ENCODE measurements at regions not wholly inside any gene's neighbourhood (a gene's known extent, or its start where the extent isn't known, plus 50 kb on each side); places are given as distances from the start of the nearest gene placed in this dataset.

- Histone ChIP-seq H3K27me3 (ENCODE audit: control insufficient read depth in 4 of 4, insufficient read depth in 4 of 4, low read length in 3 of 4) (no peaks in the 10 kb centered on the region), H3K9me3 (ENCODE audit: control insufficient read depth in 4 of 4, low read length in 3 of 4) (no peaks in the 10 kb centered on the region), H3K4me1 (ENCODE audit: control insufficient read depth in 4 of 4, insufficient read depth in 4 of 4, low read length in 3 of 4) (no peaks in the 10 kb centered on the region), H3K36me3 (ENCODE audit: control insufficient read depth in 4 of 4, insufficient read depth in 3 of 4, low read depth in 1 of 4, low read length in 3 of 4) (no peaks in the 10 kb centered on the region), H3K27ac (ENCODE audit: low read depth in 1 of 2, low read length in 2 of 2) (no peak overlapping the region), H3K9ac (ENCODE audit: low read depth in 1 of 2, low read length in 2 of 2) (no peak overlapping the region), H3K4me3 (ENCODE audit: low read depth in 1 of 3, low read length in 3 of 3) (no peak overlapping the region)
- 85% methylated on average over 1 of the region's 1 CpG for WGBS
- no peak for DNase-seq (ENCODE audit: low spot score)
- TF ChIP-seq EGR1 (IDR thresholded peaks at IDR 0.05; ENCODE audit: low read depth in 2 of 2) (no peak), TAF1 (conservative IDR thresholded peaks at IDR 0.05) (no peak), REST (IDR thresholded peaks at IDR 0.05) (no peak), SP1 (IDR thresholded peaks at IDR 0.05) (no peak), JUND (IDR thresholded peaks at IDR 0.05) (no peak), FOXA1 (IDR thresholded peaks at IDR 0.05) (no peak), FOXA2 (IDR thresholded peaks at IDR 0.05) (no peak), GABPA (IDR thresholded peaks at IDR 0.05 in 1 of 2, conservative IDR thresholded peaks at IDR 0.05 in 1 of 2) (no peak)
- TF ChIP-seq, protein P1, sequence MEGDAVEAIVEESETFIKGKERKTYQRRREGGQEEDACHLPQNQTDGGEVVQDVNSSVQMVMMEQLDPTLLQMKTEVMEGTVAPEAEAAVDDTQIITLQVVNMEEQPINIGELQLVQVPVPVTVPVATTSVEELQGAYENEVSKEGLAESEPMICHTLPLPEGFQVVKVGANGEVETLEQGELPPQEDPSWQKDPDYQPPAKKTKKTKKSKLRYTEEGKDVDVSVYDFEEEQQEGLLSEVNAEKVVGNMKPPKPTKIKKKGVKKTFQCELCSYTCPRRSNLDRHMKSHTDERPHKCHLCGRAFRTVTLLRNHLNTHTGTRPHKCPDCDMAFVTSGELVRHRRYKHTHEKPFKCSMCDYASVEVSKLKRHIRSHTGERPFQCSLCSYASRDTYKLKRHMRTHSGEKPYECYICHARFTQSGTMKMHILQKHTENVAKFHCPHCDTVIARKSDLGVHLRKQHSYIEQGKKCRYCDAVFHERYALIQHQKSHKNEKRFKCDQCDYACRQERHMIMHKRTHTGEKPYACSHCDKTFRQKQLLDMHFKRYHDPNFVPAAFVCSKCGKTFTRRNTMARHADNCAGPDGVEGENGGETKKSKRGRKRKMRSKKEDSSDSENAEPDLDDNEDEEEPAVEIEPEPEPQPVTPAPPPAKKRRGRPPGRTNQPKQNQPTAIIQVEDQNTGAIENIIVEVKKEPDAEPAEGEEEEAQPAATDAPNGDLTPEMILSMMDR (IDR thresholded peaks at IDR 0.05; ENCODE audit: low read depth, low read length, missing input control), result no peak
These were observed 173.4 kb upstream of the C2CD4B start for GRCh38 chr15:62338497-62338896.

GRCh38 chr15:62342959-62343358 is 177.9 kb upstream of the C2CD4B start:
- H3K27me3 ChIP-seq (ENCODE audit: control insufficient read depth in 4 of 4, insufficient read depth in 4 of 4, low read length in 3 of 4), result no peaks in the 10 kb centered on the region
- peaks cover 0 to 1% (median 0%) of the 10 kb centered on the region in 4 donors for H3K9me3 ChIP-seq (ENCODE audit: control insufficient read depth in 4 of 4, low read length in 3 of 4)
- DNase-seq (ENCODE audit: low spot score), result no peak
- no peak for TF ChIP-seq ATF3 (IDR thresholded peaks at IDR 0.05)
- TF ChIP-seq, protein P2, sequence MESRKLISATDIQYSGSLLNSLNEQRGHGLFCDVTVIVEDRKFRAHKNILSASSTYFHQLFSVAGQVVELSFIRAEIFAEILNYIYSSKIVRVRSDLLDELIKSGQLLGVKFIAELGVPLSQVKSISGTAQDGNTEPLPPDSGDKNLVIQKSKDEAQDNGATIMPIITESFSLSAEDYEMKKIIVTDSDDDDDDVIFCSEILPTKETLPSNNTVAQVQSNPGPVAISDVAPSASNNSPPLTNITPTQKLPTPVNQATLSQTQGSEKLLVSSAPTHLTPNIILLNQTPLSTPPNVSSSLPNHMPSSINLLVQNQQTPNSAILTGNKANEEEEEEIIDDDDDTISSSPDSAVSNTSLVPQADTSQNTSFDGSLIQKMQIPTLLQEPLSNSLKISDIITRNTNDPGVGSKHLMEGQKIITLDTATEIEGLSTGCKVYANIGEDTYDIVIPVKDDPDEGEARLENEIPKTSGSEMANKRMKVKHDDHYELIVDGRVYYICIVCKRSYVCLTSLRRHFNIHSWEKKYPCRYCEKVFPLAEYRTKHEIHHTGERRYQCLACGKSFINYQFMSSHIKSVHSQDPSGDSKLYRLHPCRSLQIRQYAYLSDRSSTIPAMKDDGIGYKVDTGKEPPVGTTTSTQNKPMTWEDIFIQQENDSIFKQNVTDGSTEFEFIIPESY (IDR thresholded peaks at IDR 0.05), result no peak
- no peak for TF ChIP-seq TAF1 (conservative IDR thresholded peaks at IDR 0.05)
- no peak for TF ChIP-seq RXRA (IDR thresholded peaks at IDR 0.05)
- no peak for TF ChIP-seq MAX (IDR thresholded peaks at IDR 0.05)
- no peak for TF ChIP-seq RAD21 (IDR thresholded peaks at IDR 0.05)
- TF ChIP-seq HNF4G (IDR thresholded peaks at IDR 0.05), result no peak
- no peak for TF ChIP-seq FOXA1 (IDR thresholded peaks at IDR 0.05)
- TF ChIP-seq NR2F2 (IDR thresholded peaks at IDR 0.05), result no peak
- TF ChIP-seq GABPA (IDR thresholded peaks at IDR 0.05 in 1 of 2, conservative IDR thresholded peaks at IDR 0.05 in 1 of 2), result no peak
- no peak for TF ChIP-seq FOXA2 (IDR thresholded peaks at IDR 0.05)
- TF ChIP-seq EGR1 (IDR thresholded peaks at IDR 0.05; ENCODE audit: low read depth in 2 of 2), result no peak
- no peak for TF ChIP-seq HNF4A (conservative IDR thresholded peaks at IDR 0.05)
- TF ChIP-seq REST (IDR thresholded peaks at IDR 0.05), result no peak
- no peak for TF ChIP-seq YY1 (IDR thresholded peaks at IDR 0.05)
- no peak for TF ChIP-seq JUND (IDR thresholded peaks at IDR 0.05)
- TF ChIP-seq, protein P1 (IDR thresholded peaks at IDR 0.05; ENCODE audit: low read depth, low read length, missing input control), result no peak
- TF ChIP-seq SP1 (IDR thresholded peaks at IDR 0.05), result no peak
- H3K9ac ChIP-seq (ENCODE audit: low read depth in 1 of 2, low read length in 2 of 2), result no peak overlapping the region
- WGBS, result 97% methylated on average over 9 of the region's 9 CpGs
- no peak overlapping the region for H3K4me3 ChIP-seq (ENCODE audit: low read depth in 1 of 3, low read length in 3 of 3)
- H3K4me1 ChIP-seq (ENCODE audit: control insufficient read depth in 4 of 4, insufficient read depth in 4 of 4, low read length in 3 of 4), result peaks cover 0 to 4% (median 0%) of the 10 kb centered on the region in 4 donors
- H3K36me3 ChIP-seq (ENCODE audit: control insufficient read depth in 4 of 4, insufficient read depth in 3 of 4, low read depth in 1 of 4, low read length in 3 of 4), result no peaks in the 10 kb centered on the region
- H3K27ac ChIP-seq (ENCODE audit: low read depth in 1 of 2, low read length in 2 of 2), result no peak overlapping the region

All from liver (tissue), 8 donors.